Uterus (tissue), 3 donors: ENCODE measurements at regions not wholly inside any gene's neighbourhood (a gene's known extent, or its start where the extent isn't known, plus 50 kb on each side); places are given as distances from the start of the nearest gene placed in this dataset.
A peak's percentile ranks its signal among the peaks of the same experiment; 100 is the strongest.

Experiments
- DNase-seq, 2 donors: peaks; one replicate each; pipeline ENCODE4 v3.0.0-alpha.2; 2019 to 2020
- H3K27ac ChIP-seq, 2 donors: fragments of 200-600 bp; sonication (generic); 1 replicate in 1 of 2; 2 replicates in 1 of 2; pipeline ENCODE4 v1.5.1; 2016 to 2018
- H3K27me3 ChIP-seq, 2 donors: fragments of 200-600 bp; sonication (generic); one replicate each; pipeline ENCODE4 v1.5.1; 2018 to 2019; ENCODE audit warnings: control low read depth in 1 of 2
- H3K36me3 ChIP-seq, 2 donors: fragments of 200-600 bp; sonication (generic); one replicate each; pipeline ENCODE4 v1.5.1; 2019; ENCODE audit warnings: control low read depth in 1 of 2
- H3K4me1 ChIP-seq, 2 donors: fragments of 200-600 bp; sonication (generic); one replicate each; pipeline ENCODE4 v1.5.1; 2018 to 2019; ENCODE audit warnings: control low read depth in 1 of 2
- H3K4me3 ChIP-seq, 2 donors: fragments of 200-600 bp; sonication (generic); 1 replicate in 1 of 2; 2 replicates in 1 of 2; pipeline ENCODE4 v1.5.1; 2018 to 2019; ENCODE audit warnings: mild to moderate bottlenecking in 1 of 2
- H3K9me3 ChIP-seq, 2 donors: fragments of 200-600 bp; sonication (generic); one replicate each; pipeline ENCODE4 v1.5.1; 2019; ENCODE audit warnings: control low read depth in 1 of 2
- CTCF ChIP-seq, 4 experiments: fragments of 200-600 bp in 2 of 4; fragments of 450-650 bp in 2 of 4; sonication (generic) in 2 of 4; IDR thresholded peaks; one replicate each; pipeline ENCODE4 v1.5.1; 2016 to 2019; ENCODE audit warnings: antibody characterized with exemption in 4 of 4, mild to moderate bottlenecking in 2 of 4, moderate library complexity in 1 of 4
- POLR2A ChIP-seq, 2 donors: fragments of 450-650 bp; IDR thresholded peaks; one replicate each; pipeline ENCODE4 v1.6.1; 2016; ENCODE audit warnings: antibody characterized with exemption in 2 of 2, mild to moderate bottlenecking in 1 of 2, moderate library complexity in 1 of 2
- intact Hi-C: fragments of 100-400 bp; cut with DNase I; formaldehyde crosslinking; loops from one replicate; pipeline ENCODE4 v1.15.1; 2023; ENCODE audit warnings: low total_unique reads
- donor health status: DM: yes; HTN: yes; CAD: no.

- no peak for DNase-seq
- Histone ChIP-seq H3K9me3 (no peaks in the 10 kb centered on the region), H3K27ac (no peak overlapping the region), H3K36me3 (no peaks in the 10 kb centered on the region), H3K4me1 (no peaks in the 10 kb centered on the region), H3K27me3 (no peaks in the 10 kb centered on the region), H3K4me3 (no peak overlapping the region)
- intact Hi-C loops: no loop called here
- no peak for TF ChIP-seq CTCF (IDR thresholded peaks at IDR 0.05)
- TF ChIP-seq POLR2A (IDR thresholded peaks at IDR 0.05): no peak
Measured at GRCh38 chr7:67713451-67714056, 716.9 kb downstream of the TYW1 start.

GRCh38 chr7:67716729-67717128 is 720.1 kb downstream of the TYW1 start:
- TF ChIP-seq POLR2A (IDR thresholded peaks at IDR 0.05) (no peak), CTCF (IDR thresholded peaks at IDR 0.05) (no peak)
- no peak for DNase-seq
- H3K27ac ChIP-seq: no peak overlapping the region
- intact Hi-C loops: no loop called here
- H3K36me3 ChIP-seq: no peaks in the 10 kb centered on the region
- H3K4me1 ChIP-seq: no peaks in the 10 kb centered on the region
- H3K4me3 ChIP-seq: no peak overlapping the region
- no peaks in the 10 kb centered on the region for H3K27me3 ChIP-seq
- no peaks in the 10 kb centered on the region for H3K9me3 ChIP-seq

GRCh38 chr7:67723591-67723990 is 727.0 kb downstream of the TYW1 start:
- TF ChIP-seq CTCF (IDR thresholded peaks at IDR 0.05) (no peak), POLR2A (IDR thresholded peaks at IDR 0.05) (no peak)
- H3K36me3 ChIP-seq: no peaks in the 10 kb centered on the region
- no peaks in the 10 kb centered on the region for H3K9me3 ChIP-seq
- DNase-seq: no peak
- H3K4me3 ChIP-seq: no peak overlapping the region
- no peaks in the 10 kb centered on the region for H3K4me1 ChIP-seq
- H3K27me3 ChIP-seq: no peaks in the 10 kb centered on the region
- H3K27ac ChIP-seq: no peak overlapping the region
- intact Hi-C loops: no loop called here

- no peak for TF ChIP-seq POLR2A (IDR thresholded peaks at IDR 0.05)
- no peak for TF ChIP-seq CTCF (IDR thresholded peaks at IDR 0.05)
- Histone ChIP-seq H3K4me3 (no peak overlapping the region), H3K36me3 (no peaks in the 10 kb centered on the region), H3K27ac (peak overlapping the region in 1 of 2 donors; percentile 24), H3K27me3 (no peaks in the 10 kb centered on the region), H3K9me3 (no peaks in the 10 kb centered on the region), H3K4me1 (no peaks in the 10 kb centered on the region)
- no peak for DNase-seq
- intact Hi-C loops: no loop called here
Measured at GRCh38 chr7:67724435-67724834, 727.8 kb downstream of the TYW1 start.

GRCh38 chr7:67724955-67725354 is 728.3 kb downstream of the TYW1 start:
- intact Hi-C loops: no loop called here
- peak overlapping the region in 1 of 2 donors; percentile 24 for H3K27ac ChIP-seq

More at GRCh38 chr7:67724955-67725354, 728.3 kb downstream of the TYW1 start:
- no peaks in the 10 kb centered on the region for H3K9me3 ChIP-seq
- H3K4me1 ChIP-seq: no peaks in the 10 kb centered on the region
- no peak for DNase-seq
- no peak overlapping the region for H3K4me3 ChIP-seq
- no peaks in the 10 kb centered on the region for H3K27me3 ChIP-seq
- H3K36me3 ChIP-seq: no peaks in the 10 kb centered on the region
- no peak for TF ChIP-seq POLR2A (IDR thresholded peaks at IDR 0.05)
- TF ChIP-seq CTCF (IDR thresholded peaks at IDR 0.05): no peak
